HL-60 (cell line): ENCODE measurements at regions not wholly inside any gene's neighbourhood (a gene's known extent, or its start where the extent isn't known, plus 50 kb on each side); places are given as distances from the start of the nearest gene placed in this dataset.

Experiments
- CTCF ChIP-seq: IDR thresholded peaks from one replicate; pipeline ENCODE4 v1.5.1; 2011; ENCODE audit warnings: low read length, control low read depth, inconsistent platforms; ENCODE audit not compliant: insufficient read depth
- POLR2AphosphoS5 ChIP-seq: IDR thresholded peaks from 2 replicates; pipeline ENCODE4 v1.6.1; 2012; ENCODE audit warnings: low read depth

- TF ChIP-seq CTCF = no peak
- TF ChIP-seq POLR2AphosphoS5 = no peak
These were observed 57.4 kb upstream of the MRTFB start for GRCh38 chr16:14013571-14014283.
